GM19023 (cell line): ENCODE measurements at regions not wholly inside any gene's neighbourhood (a gene's known extent, or its start where the extent isn't known, plus 50 kb on each side); places are given as distances from the start of the nearest gene placed in this dataset.

Experiments used
- ATAC-seq: cut with Tn5 transposase; IDR thresholded peaks from one replicate; pipeline ENCODE4 v1.9.1; 2021; ENCODE audit warnings: mild to moderate bottlenecking, moderate library complexity; ENCODE audit not compliant: unreplicated experiment

DNA sequence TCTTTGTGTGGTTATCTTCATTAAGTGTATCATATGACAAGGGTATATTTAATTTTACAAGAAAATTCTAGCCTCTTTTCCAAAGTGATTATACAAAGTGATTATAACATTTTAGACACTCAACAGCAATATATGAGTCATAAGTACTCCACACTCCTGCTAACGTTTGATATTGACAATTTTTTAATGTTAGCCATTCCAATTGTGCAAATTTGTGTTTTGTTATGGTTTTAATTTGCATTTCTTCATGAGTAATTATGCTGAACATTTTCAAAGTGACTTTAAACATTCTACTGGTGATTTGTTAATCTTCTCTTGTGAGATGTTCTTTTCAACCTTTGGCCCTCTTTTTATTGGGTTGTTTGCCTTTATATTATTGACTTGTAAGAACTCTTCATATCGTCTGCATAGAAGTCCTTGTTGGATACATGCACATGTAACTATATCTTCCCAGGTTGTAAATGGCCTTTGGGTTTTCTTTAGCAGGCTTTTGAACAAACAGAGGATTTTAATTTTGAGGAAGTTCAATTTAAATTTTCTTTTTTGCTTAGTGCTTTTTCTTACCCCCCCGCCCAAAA is 771.6 kb upstream of the ZNF608 start:
- no peak for ATAC-seq

DNA sequence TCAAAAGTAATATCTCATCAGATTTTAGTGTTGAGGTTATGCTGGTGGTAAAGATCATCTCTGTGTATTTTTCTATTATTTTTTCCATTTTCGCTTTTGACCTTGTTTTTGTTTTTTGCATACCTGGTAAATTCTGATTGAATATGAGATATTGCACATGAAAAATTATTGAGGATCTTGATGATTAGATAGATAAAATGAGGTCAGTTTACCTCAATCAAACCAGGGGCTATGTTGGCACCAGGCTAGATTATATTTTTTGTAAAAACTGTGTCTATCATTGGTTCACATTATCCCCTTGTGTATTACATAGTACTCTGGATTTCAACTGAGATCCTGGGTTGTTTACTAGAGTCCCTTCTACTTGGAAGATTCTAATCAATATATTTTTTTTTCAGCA is 774.9 kb upstream of the ZNF608 start:
- ATAC-seq, result no peak

DNA sequence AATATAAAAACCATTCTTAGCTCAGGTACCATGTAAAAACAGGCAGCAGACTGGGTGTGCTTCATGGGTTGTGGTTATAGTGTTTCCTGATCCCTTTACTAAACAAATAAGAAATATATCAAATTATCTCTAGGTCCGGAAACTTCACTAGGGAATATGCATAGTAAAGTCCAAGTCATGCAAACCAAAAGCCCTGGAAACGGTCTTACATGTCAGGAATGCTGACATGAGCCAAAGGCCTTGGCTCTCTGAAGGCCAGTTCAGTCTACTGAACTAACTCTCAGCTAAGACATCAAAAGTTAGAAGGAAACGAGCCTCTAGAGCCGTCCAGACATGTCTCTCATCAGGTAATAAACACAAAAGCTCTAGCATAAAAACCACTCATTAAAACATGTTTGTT is 778.9 kb upstream of the ZNF608 start:
- no peak for ATAC-seq

DNA sequence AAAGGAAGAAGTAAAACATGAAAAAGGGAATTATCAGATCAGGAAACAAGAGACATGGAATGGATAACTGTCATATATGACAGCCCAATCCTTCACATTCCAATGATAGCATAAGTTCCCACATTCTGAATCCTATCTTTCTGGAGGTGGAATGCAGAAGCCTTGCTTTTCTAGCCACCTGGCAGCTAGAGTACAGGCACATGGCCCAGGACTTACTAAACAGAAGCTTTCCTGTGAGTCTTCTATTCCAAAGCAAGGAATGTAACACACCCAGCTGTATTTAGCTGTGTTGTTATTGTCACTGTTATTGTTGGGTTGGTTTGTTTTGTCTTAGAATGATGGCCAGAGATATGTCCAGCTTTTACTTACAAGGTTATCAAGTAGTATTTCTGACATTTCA is 780.5 kb upstream of the ZNF608 start:
- ATAC-seq, result no peak

DNA sequence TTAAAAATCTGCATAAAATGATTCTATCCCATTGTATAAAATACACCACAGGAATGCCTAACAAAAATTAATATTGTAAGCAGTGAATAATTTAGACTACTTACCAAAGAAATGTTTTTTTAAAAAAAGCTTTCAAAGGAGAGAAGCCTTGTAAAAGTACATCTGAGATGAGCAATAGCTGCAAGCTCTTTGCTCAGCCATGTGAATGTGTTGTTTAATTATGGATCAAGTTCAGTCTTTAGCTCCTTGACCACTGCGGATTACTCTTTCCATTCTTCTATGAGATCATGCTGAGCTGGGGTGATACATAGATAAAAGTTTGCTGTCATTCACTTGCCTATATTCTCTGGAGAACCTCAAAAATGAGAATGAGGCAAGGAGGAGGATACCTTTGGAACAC is 782.4 kb upstream of the ZNF608 start:
- no peak for ATAC-seq

DNA sequence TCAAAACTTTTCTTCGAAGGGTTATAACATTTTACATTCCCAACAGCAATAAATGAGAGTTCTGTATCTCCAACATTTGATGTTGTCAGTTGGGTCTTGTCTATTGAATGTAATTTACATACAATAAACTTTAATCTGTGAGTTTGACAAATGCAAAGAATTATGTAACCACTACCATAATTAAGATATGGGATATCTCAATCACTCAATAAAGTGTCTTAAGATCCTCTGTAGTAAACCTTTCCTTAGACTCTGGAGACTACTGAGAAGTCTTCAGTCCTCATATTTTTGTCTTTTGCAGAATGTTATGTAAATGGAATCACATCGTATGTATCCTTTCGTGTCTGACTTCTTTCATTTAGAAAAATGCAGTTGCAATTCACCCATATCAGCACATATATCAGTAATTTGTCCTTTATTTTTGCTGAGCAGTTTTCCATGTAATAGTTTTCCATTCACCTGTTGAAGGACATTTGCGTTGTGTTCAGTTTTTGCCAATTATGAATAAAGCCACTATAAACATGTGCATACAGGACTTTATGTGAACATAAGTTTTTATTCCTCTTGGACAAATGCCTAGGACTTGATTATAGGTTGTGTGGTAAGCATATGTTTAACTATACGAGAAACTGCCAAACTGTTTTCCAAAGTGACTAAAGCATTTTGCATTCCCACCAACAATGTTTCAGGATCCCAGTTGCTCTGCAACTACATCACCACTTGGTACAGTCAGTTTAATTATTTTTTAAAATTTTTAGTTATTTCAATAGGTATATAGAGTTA is 784.6 kb upstream of the ZNF608 start:
- no peak for ATAC-seq

DNA sequence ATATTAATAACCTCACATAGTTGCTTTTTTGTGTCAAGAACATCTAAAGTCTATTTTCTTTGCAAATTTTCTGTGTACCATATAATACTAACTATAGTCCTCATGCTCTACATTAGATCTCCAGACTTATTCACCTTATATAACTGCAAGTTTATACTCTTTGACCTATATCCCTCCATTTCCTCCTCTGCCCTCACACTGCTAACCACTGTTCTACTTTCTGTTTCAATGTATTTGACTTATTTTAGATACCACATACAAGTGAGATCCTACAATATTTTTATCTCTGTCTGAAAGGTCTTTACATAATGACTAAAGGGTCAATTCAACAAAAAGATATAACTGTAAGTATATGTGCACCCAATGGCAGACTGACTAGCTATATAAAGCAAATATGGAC is 789.7 kb upstream of the ZNF608 start:
- ATAC-seq, result no peak

DNA sequence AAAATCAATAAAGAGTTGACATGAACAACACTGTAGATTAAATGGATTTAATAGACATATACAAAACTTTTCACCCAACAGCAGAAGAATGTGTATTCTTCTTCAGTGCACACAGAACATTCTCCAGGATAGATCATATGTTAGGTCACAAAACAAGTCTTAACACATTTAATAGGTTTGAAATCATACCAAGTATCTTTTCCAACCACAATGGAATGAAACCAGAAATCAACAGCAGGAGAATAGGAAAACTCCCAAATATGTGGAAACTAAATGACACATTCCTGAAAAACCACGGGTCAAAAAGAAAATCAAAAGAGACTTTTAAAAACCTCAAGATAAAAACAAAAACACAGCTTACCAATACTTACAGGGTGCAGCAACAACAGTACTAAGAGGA is 790.1 kb upstream of the ZNF608 start:
- ATAC-seq, result no peak

DNA sequence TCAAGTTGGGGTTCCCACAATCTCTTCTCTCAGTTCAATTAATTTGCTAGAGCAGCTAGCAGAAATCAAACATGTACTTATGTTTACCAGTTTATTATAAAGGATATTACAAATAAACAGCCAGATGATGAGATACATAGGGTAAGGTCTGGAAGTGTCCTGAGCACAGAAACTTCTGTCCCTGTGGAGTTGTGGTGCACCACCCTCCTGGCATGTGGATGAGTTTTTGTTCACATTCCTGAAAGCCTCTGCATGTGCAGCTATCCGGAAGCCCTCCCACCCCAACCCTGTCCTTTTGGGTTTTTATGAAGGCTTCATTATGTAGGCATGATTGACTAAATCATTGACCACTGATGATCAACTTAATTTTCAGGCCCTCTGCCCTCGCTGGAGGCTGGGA is 791.2 kb upstream of the ZNF608 start:
- ATAC-seq, result no peak

DNA sequence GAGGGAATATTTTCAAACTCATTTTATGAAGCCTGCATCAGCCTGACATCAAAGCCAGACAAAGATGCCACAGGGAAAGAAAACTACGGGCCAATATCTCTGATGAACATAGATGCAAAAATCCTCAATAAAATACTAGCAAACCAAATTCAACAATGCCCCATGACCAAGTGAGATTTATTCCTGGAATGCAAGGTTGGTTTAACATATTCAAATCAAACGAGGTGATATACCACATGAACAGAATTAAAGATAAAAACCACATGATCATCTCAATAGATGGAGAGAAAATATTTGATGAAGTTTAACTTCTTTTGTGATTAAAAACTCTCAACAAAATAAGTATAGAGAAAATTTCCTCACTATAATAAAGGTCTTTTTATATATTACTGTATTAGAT is 792.0 kb upstream of the ZNF608 start:
- no peak for ATAC-seq

DNA sequence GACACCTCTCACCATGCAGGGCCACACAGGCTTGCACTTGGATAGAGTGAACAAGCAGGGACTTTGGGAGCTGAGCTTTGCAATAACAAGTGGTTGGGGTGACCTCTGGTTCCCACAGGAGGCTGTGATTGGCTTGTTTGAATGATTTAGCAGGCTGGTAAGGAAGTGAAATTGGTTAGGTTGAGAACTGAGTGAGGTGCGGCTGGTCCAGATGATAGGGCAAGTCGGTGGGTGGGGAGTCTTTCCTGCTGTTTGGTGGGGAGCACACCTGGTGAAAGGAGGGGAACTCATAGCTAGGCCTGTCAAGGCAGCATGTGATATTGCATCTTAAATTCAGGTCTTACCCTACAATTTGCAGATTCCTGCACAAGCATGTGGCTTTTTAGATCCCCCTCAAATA is 794.6 kb upstream of the ZNF608 start:
- ATAC-seq, result no peak

DNA sequence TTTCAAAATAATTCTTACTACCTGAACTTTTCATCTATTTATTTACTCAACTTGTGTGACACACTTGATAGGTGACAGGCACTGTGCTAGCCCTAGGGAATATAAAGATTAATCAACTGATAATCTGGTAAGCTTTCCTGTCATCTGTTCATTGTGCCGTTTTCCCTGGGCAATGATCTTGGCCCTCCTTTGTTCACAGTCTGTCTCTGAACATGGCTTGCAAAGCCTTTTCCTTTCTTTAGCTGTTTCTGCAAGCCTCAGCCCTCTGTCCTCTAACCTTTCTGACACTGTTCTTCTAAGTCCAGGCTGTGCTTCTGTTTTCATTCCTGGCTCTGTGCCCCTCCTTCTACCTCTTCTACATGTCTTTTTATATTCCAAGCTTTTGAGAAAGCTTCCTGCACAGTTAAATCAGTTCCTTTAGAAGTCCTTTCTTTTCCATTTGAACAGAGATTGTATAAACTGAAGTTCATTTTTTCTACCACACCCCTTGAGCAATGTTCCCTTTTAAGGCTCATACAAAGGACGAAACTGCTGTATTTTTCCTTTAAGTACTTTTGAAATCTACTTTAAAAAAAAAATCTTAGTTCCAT is 803.0 kb upstream of the ZNF608 start:
- no peak for ATAC-seq

DNA sequence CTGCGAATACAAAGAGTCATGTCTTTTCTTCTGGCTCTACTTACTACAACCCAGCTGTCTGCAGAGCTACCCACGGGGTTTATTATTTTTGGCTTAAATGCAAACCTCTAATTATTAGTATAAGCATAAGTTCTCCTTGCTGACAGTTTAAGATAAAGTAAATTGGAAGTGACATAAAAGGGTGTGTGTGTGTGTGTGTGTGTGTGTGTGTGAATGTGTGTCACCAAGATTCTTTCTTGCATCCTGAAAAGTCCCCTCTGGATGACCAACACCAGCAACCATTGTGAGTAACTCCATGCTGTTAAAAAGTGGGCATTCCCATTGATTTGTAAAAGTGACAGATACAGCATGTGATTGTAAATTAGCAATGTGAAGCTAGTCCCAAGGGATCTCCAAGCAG is 803.8 kb upstream of the ZNF608 start:
- no peak for ATAC-seq

DNA sequence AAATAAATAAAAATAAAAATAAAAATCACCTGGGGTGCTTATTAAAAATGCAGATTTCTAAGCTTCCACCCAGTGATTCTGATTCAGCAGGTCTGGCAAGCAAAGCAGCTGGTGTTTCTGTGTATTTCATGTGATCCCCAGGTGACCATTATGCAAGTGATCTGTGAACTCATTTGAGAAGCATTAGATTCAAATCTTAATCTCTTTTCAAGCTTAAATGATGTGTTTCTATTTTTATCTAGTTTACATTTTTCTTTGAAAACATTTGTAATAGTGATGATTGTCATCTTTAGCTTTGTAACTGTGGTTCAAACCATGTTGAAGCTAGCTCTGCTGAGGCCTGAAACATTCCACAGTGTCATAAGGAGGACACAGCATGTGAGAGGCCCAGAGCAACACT is 804.8 kb upstream of the ZNF608 start:
- ATAC-seq, result no peak

DNA sequence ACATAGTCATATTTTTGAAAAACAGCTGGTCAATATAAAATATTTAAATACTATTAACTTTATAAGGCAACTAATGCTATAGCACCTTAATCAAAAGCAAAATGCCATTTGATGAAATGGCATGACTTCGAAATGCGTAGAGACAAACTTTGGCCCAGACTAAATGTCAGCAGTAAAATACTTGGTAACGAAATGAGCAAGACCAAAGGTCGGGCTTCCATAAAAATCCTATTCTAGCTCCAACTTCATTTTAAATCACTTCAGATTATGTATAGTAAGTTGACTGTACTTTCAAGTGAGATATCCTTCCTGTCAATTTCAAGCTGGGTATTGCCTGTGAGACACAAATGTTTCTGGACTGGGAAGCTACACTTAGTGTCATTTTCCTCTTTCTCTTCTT is 805.4 kb upstream of the ZNF608 start:
- no peak for ATAC-seq

DNA sequence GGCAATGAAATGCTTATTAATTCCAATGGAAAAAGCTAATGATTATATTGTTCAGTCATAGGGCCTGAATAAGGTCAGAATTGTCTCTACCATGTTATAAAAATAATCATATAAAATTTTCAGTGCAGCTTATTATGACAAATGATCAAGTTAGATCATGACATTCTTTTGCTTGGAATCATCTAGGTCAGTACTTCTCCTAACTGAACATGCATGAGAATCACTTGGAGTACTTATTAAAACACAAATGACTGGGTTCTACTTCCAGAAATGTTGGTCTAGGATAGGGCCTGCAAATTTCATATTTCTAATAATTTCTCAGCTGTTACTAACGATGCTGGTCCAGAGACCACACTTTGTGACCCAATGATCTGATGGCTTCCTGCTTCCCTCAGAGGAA is 806.0 kb upstream of the ZNF608 start:
- ATAC-seq, result no peak

DNA sequence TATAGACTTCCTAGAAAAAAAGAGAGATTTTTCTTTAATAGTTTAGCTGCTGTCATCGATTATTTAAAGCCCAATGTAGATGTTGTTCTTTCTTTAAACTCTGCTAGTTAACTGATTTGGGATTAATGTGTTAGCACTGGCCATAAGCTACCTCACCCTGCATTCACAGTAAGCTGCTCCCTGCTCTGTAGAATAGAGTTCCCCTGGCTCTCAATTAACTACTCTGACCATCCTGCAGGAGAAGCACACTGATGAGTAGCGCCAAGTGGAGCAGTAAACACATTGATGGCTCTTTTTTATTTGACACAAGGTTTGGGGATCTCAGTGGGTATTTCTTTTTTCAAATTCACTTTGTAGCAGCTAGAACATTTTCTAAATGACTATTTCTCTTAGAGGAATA is 807.9 kb upstream of the ZNF608 start:
- ATAC-seq, result no peak

DNA sequence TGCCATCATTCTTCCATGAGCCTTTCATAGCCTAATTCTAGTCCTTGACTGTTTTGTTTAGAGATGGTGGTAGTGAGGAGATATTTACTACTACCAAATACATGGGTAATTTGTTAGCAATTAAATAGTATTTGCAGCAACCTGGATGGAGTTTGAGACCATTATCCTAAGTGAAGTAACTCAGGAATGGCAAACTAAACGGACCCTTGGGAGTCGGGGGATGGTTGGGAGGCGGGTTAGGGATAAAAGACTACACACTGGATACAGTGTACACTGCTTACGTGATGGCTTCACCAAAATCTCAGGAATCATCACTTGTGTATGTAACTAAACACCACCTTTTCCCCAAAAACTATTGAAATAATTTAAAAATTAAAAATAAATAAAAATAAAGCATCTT is 809.2 kb upstream of the ZNF608 start:
- no peak for ATAC-seq

DNA sequence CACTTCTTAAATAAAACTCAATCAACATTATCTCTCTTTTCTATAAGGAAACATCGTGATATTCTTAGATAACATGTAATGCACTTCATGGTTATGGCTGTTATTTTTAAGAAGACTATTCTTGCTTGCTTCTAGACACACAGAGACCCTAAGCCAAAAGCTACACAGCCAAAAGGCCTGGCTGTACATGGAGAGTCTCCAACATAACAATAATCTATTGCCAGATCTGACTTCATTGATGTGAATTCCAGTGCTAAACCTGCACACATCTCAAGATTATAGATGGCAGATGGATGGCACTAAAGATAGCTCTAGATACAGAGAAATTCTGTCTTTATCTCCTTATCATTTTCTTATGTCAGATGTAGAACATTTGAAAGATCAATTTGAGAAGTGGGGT is 811.6 kb upstream of the ZNF608 start:
- no peak for ATAC-seq

DNA sequence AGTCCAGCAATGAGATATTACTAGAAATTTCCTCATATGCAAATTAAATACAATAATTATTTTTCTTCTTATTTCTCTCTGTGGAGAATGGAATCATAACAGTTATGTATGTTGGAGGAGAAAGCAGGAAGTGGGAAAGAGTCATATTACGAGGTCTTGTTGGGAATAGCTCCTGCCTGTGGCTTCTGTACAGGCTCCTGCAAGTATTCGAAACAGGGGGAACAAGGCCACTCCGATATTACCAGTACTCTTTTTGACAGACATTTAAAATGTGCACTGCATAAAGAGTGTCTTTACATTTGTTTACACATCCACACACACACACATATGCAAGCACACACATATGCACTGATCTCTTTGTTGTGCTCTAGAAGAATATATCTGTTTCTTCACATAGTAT is 812.0 kb upstream of the ZNF608 start:
- no peak for ATAC-seq

DNA sequence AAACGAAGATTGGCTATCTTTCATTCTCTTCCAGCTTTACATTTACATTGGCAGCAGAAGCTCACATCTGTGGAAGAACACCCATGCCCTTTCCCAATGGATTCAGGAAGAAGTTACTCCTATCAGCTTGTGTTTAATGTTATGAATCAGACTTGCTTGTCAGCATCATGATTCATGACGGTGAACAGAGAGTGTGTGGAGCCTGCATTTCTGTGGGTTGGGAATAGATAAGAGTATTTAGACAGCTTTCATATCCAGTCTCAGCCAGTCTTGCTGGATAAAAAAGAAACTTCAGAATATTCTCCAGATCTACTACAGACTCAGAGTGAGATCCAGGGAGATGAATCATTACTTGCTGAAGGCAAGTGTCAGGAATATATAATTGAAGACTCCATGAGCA is 812.9 kb upstream of the ZNF608 start:
- ATAC-seq, result no peak

DNA sequence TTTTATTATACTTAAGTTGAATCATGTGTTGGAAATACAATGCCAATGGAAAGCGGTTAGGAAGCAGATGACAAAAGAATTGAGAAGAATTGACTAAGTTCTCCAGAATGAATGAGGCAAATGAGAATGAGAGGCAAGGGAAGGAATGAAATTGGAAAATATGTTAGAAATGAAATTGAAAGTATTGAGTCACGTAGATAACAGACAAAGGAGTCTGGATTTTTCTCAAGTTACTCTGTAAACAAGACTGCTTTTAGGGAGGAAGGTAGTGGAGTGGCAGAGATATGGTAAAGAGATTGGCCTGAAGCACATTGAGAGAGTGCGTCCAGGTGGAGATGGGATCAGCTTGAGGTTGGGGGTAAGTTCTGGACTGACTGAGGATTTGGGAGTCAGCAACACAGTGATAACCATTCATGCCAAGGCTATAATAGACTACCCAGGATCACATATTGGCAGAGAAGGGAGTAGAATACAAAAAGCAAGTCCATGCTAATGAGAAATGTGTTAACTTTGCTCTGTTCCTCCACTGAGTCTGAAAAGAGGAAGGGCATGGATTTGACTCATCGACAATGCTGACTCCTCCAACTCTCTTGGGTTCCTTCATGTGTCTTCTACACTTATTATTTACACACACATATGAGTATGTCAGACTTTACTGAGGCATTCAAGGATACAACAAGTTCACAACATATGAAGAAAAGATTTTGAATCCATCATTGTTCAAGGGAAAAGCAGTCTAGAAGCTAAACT is 814.2 kb upstream of the ZNF608 start:
- ATAC-seq, result no peak
